Trophoblast cell (in vitro differentiated cells and primary cell): ENCODE measurements at regions not wholly inside any gene's neighbourhood (a gene's known extent, or its start where the extent isn't known, plus 50 kb on each side); places are given as distances from the start of the nearest gene placed in this dataset.
A peak's percentile ranks its signal among the peaks of the same experiment; 100 is the strongest.

Source experiments
- DNase-seq, 2 donors: peaks; one replicate each; pipeline ENCODE4 v3.0.0-alpha.2; 2016
- H2AFZ ChIP-seq: 2 replicates; pipeline ENCODE4 v1.6.1; 2013; ENCODE audit warnings: low read length, moderate library complexity, mild to moderate bottlenecking; ENCODE audit not compliant: insufficient read depth, poor library complexity
- H2AK5ac ChIP-seq: 2 replicates; pipeline ENCODE4 v1.6.1; 2013; ENCODE audit warnings: mild to moderate bottlenecking, low read length
- H2BK120ac ChIP-seq: 2 replicates; pipeline ENCODE4 v1.6.1; 2013; ENCODE audit warnings: low read length, mild to moderate bottlenecking, moderate library complexity; ENCODE audit not compliant: insufficient read depth, poor library complexity
- H2BK12ac ChIP-seq: 2 replicates; pipeline ENCODE4 v1.6.1; 2013; ENCODE audit warnings: mild to moderate bottlenecking, low read length, moderate library complexity
- H2BK5ac ChIP-seq: 2 replicates; pipeline ENCODE4 v1.6.1; 2013; ENCODE audit warnings: low read length, low read depth, moderate library complexity, mild to moderate bottlenecking; ENCODE audit not compliant: poor library complexity
- H3K14ac ChIP-seq: 2 replicates; pipeline ENCODE4 v1.6.1; 2013; ENCODE audit warnings: mild to moderate bottlenecking, low read length
- H3K18ac ChIP-seq: 2 replicates; pipeline ENCODE4 v1.6.1; 2013; ENCODE audit warnings: mild to moderate bottlenecking, low read length
- H3K23ac ChIP-seq: 2 replicates; pipeline ENCODE4 v1.6.1; 2013; ENCODE audit warnings: low read length
- H3K27ac ChIP-seq: 2 replicates; pipeline ENCODE4 v1.5.1; 2013; ENCODE audit warnings: low read depth, mild to moderate bottlenecking, inconsistent platforms, low read length, moderate library complexity
- H3K27me3 ChIP-seq: 2 replicates; pipeline ENCODE4 v1.6.1; 2013; ENCODE audit warnings: inconsistent platforms, mild to moderate bottlenecking, low read length, moderate library complexity; ENCODE audit not compliant: insufficient read depth
- H3K36me3 ChIP-seq, 2 experiments: 1 replicate in 1 of 2; 2 replicates in 1 of 2; pipeline ENCODE4 v1.6.1; 2013; ENCODE audit warnings: low read length in 2 of 2, mild to moderate bottlenecking in 2 of 2, moderate library complexity in 1 of 2; ENCODE audit not compliant: insufficient read depth in 2 of 2, control insufficient read depth in 1 of 2
- H3K4ac ChIP-seq: 2 replicates; pipeline ENCODE4 v1.6.1; 2013; ENCODE audit warnings: low read depth, mild to moderate bottlenecking, low read length, moderate library complexity
- H3K4me1 ChIP-seq, 2 experiments: 1 replicate in 1 of 2; 2 replicates in 1 of 2; pipeline ENCODE4 v1.6.1; 2013; ENCODE audit warnings: low read length in 2 of 2, mild to moderate bottlenecking in 2 of 2, moderate library complexity in 1 of 2; ENCODE audit not compliant: insufficient read depth in 2 of 2, control insufficient read depth in 1 of 2
- H3K4me2 ChIP-seq: 2 replicates; pipeline ENCODE4 v1.6.1; 2013; ENCODE audit warnings: inconsistent platforms, mild to moderate bottlenecking, low read length, moderate library complexity
- H3K4me3 ChIP-seq: 2 replicates; pipeline ENCODE4 v1.5.1; 2013; ENCODE audit warnings: mild to moderate bottlenecking, low read depth, low read length, inconsistent platforms
- H3K79me1 ChIP-seq: one replicate; pipeline ENCODE4 v1.6.1; 2013; ENCODE audit warnings: low read length
- H3K79me2 ChIP-seq: 2 replicates; pipeline ENCODE4 v1.6.1; 2013; ENCODE audit warnings: low read length, mild to moderate bottlenecking; ENCODE audit not compliant: control insufficient read depth, insufficient read depth, poor library complexity
- H3K9ac ChIP-seq: 2 replicates; pipeline ENCODE4 v1.6.1; 2013; ENCODE audit warnings: mild to moderate bottlenecking, low read length
- H3K9me3 ChIP-seq: 2 replicates; pipeline ENCODE4 v1.6.1; 2013; ENCODE audit warnings: low read depth, mild to moderate bottlenecking, control low read depth, inconsistent platforms, low read length; ENCODE audit not compliant: insufficient read depth
- H4K12ac ChIP-seq: 2 replicates; pipeline ENCODE4 v1.6.1; 2013; ENCODE audit warnings: low read depth, mild to moderate bottlenecking, low read length, moderate library complexity
- H4K8ac ChIP-seq: 2 replicates; pipeline ENCODE4 v1.6.1; 2013; ENCODE audit warnings: low read depth, mild to moderate bottlenecking, low read length, moderate library complexity
- H4K91ac ChIP-seq: one replicate; pipeline ENCODE4 v1.6.1; 2013; ENCODE audit warnings: low read depth, mild to moderate bottlenecking, low read length, moderate library complexity
- WGBS: extraction: QIAGEN DNeasy Blood & Tissue Kit; methylation state at CpG from one replicate; pipeline ENCODE4 v1.1.7; 2013; ENCODE audit warnings: missing lambda C conversion rate; ENCODE audit not compliant: insufficient read length, insufficient coverage; ENCODE audit errors: extremely low coverage; 5-methylcytosine and 5-hydroxymethylcytosine counted together

- no peak overlapping the region for H2AFZ ChIP-seq
- H3K9ac ChIP-seq: no peak overlapping the region
- H3K4ac ChIP-seq: no peak overlapping the region
- no peaks in the 10 kb centered on the region for H3K9me3 ChIP-seq
- peaks cover 16 to 25% of the 10 kb centered on the region in 2 experiments for H3K4me1 ChIP-seq
- H4K8ac ChIP-seq: no peak overlapping the region
- H2AK5ac ChIP-seq: peak overlapping the region; percentile 71
- peak overlapping the region; percentile 70 for H4K91ac ChIP-seq
- H3K27me3 ChIP-seq: no peaks in the 10 kb centered on the region
- H2BK120ac ChIP-seq: no peak overlapping the region
- H3K79me2 ChIP-seq: no peaks in the 10 kb centered on the region
- no peak overlapping the region for H3K27ac ChIP-seq
- no peak for DNase-seq
- peak overlapping the region; percentile 5 for H2BK5ac ChIP-seq
- H3K18ac ChIP-seq: peak overlapping the region; percentile 7
- no peak overlapping the region for H3K4me2 ChIP-seq
- no peak overlapping the region for H3K4me3 ChIP-seq
- H3K23ac ChIP-seq: no peak overlapping the region
- H4K12ac ChIP-seq: no peak overlapping the region
- peaks cover 20% of the 10 kb centered on the region for H3K79me1 ChIP-seq
- no peaks in the 10 kb centered on the region for H3K36me3 ChIP-seq
- no peak overlapping the region for H3K14ac ChIP-seq
- peak overlapping the region; percentile 81 for H2BK12ac ChIP-seq
- no CpG with 5 or more reads among the region's 4 CpGs for WGBS
Observed at GRCh38 chr13:106373989-106374572, 161.4 kb downstream of the EFNB2 start.

- no peak overlapping the region for H3K4me2 ChIP-seq
- H2AK5ac ChIP-seq: peak overlapping the region; percentile 42
- H3K27me3 ChIP-seq: no peaks in the 10 kb centered on the region
- no peak overlapping the region for H3K14ac ChIP-seq
- H3K79me2 ChIP-seq: no peaks in the 10 kb centered on the region
- H3K79me1 ChIP-seq: peaks cover 16% of the 10 kb centered on the region
- peak overlapping the region; percentile 11 for H2BK12ac ChIP-seq
- no peaks in the 10 kb centered on the region for H3K36me3 ChIP-seq
- H4K8ac ChIP-seq: no peak overlapping the region
- WGBS: no CpG with 5 or more reads among the region's 7 CpGs
- no peak overlapping the region for H3K4me3 ChIP-seq
- H2BK120ac ChIP-seq: no peak overlapping the region
- H3K4me1 ChIP-seq: peaks cover 13 to 20% of the 10 kb centered on the region in 2 experiments
- H3K4ac ChIP-seq: no peak overlapping the region
- no peaks in the 10 kb centered on the region for H3K9me3 ChIP-seq
- H3K27ac ChIP-seq: no peak overlapping the region
- H2AFZ ChIP-seq: no peak overlapping the region
- H3K9ac ChIP-seq: no peak overlapping the region
- H3K18ac ChIP-seq: peak overlapping the region; percentile 7
- peak overlapping the region; percentile 15 for H4K91ac ChIP-seq
- peak overlapping the region; percentile 5 for H2BK5ac ChIP-seq
- no peak overlapping the region for H4K12ac ChIP-seq
- no peak overlapping the region for H3K23ac ChIP-seq
- no peak for DNase-seq
Observed at GRCh38 chr13:106373304-106373988, 162.0 kb downstream of the EFNB2 start.

- Histone ChIP-seq H2BK12ac (no peak overlapping the region), H3K4me1 (peaks cover 10 to 17% of the 10 kb centered on the region in 2 experiments), H3K18ac (no peak overlapping the region), H3K27ac (no peak overlapping the region), H3K4me3 (no peak overlapping the region), H3K23ac (no peak overlapping the region), H2AK5ac (no peak overlapping the region), H3K9me3 (no peaks in the 10 kb centered on the region), H3K9ac (no peak overlapping the region), H3K4me2 (no peak overlapping the region), H3K27me3 (no peaks in the 10 kb centered on the region), H3K14ac (no peak overlapping the region), H4K12ac (no peak overlapping the region), H3K79me1 (peaks cover 15% of the 10 kb centered on the region), H4K91ac (no peak overlapping the region), H3K79me2 (no peaks in the 10 kb centered on the region), H2AFZ (no peak overlapping the region), H2BK5ac (no peak overlapping the region), H2BK120ac (no peak overlapping the region), H4K8ac (no peak overlapping the region), H3K36me3 (no peaks in the 10 kb centered on the region), H3K4ac (no peak overlapping the region)
- DNase-seq: no peak
- WGBS: no CpG with 5 or more reads among the region's 7 CpGs
Observed at GRCh38 chr13:106372199-106373155, 163.0 kb downstream of the EFNB2 start.

GRCh38 chr13:106371024-106371423, 164.4 kb downstream of the EFNB2 start:
- no CpG with 5 or more reads among the region's 5 CpGs for WGBS
- no peak overlapping the region for H3K14ac ChIP-seq
- H3K27ac ChIP-seq: no peak overlapping the region
- H2AFZ ChIP-seq: no peak overlapping the region
- no peak for DNase-seq
- H3K4me2 ChIP-seq: no peak overlapping the region
- H3K4me3 ChIP-seq: no peak overlapping the region
- no peaks in the 10 kb centered on the region for H3K36me3 ChIP-seq
- H3K79me2 ChIP-seq: no peaks in the 10 kb centered on the region
- H2BK5ac ChIP-seq: no peak overlapping the region
- H3K4ac ChIP-seq: no peak overlapping the region
- H3K4me1 ChIP-seq: peaks cover 10 to 15% of the 10 kb centered on the region in 2 experiments
- H4K12ac ChIP-seq: no peak overlapping the region
- peaks cover 10% of the 10 kb centered on the region for H3K79me1 ChIP-seq
- H3K9ac ChIP-seq: no peak overlapping the region
- H2BK120ac ChIP-seq: no peak overlapping the region
- no peak overlapping the region for H3K23ac ChIP-seq
- no peaks in the 10 kb centered on the region for H3K27me3 ChIP-seq
- peak overlapping the region; percentile 28 for H2BK12ac ChIP-seq
- H4K8ac ChIP-seq: no peak overlapping the region
- H2AK5ac ChIP-seq: peak overlapping the region; percentile 36
- no peaks in the 10 kb centered on the region for H3K9me3 ChIP-seq
- H3K18ac ChIP-seq: no peak overlapping the region
- no peak overlapping the region for H4K91ac ChIP-seq
